Activated CD8-positive, alpha-beta memory T cell treated with anti-CD3 and anti-CD28 coated beads for 4 hours (primary cell): ENCODE measurements at regions not wholly inside any gene's neighbourhood (a gene's known extent, or its start where the extent isn't known, plus 50 kb on each side); places are given as distances from the start of the nearest gene placed in this dataset.

Experiments used
- DNase-seq, 2 donors: peaks; one replicate each; pipeline ENCODE4 v3.0.0-alpha.2; 2020; ENCODE audit warnings: low read depth in 2 of 2

DNA sequence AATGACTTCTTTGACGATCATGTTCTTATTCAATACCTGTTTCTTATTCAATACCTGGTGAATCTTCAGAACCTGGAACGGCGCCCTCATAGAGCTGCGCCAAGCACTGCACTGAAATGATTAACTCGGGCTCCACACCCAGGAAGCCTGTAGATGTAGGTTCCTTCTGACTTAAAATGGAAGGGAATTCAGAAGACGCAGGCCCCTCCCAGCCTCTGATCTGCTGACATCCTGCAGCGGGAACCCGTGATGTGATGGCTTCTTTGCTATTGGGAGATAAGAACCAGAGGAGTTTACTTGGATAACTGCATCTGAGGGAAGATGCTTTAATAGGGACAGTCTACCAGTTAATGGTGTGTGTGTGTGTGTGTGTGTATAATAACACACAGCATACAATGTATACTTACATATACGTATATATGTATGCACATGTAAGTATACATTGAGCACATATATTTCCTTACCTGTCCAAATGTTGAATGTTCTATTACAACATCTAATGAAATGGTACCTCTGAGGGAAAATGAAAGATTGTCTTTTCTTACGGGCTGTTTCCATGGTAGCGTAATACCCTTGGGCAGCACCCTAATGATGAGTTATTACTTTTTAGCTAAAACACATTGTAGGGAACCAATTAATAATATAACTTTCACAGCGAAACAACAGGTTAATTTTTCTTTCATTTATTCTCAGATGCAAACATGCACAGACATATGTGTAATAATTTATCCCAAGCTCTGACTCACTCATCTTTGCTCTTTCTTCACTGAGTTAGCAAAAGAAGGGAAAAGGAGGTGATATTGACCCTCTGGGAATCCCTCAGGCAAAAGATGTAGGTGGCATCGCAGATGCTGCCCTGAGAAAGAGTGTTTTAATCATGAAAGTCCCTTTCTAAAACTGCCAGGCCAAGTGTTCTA, 379.8 kb downstream of the SIPA1L2 start:
- DNase-seq, result no peak

DNA sequence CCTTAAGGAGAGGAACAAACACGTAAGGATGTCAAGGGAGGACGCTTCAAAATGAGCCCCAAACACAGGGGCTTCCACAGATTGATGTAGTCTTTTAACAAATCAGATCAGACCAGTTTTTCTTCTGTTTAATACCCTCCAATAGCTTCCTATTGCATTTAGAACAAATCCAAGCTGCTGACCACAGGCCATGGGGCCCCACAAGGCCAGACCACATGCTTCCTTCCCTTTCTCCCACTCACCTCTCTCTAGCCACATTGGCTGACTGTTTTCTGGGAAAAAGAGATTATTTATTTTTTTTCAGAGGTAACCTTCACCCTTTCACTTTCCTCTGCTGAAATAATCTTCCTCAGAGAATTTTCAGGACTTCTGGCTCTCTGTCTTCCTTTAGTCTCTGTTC, 380.6 kb downstream of the SIPA1L2 start:
- no peak for DNase-seq

DNA sequence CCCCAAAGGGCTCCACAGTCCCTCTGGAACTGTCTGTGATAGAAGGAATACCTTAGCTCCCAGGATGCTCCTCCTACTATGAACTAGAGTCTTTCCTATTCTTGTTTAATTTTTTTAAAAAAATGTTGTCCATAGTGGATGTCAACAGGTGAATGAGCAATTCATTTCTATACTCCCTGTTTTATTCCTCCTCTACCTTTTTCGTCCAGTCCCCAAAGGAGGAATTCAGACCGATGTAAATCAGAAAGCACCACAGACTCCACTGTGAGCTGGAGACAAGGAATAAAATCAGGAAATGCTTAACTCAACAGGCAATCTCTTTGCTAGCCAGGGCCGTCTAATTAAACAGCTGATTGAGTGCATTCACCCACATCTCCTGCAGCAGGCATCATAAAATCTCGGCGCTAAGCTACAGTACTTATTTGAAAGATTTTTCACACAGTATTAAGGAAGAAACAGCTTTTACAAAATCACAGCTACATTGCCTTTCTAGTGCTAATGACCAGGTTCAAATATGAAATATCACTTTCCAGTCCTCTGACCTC, 381.6 kb downstream of the SIPA1L2 start:
- no peak for DNase-seq

DNA sequence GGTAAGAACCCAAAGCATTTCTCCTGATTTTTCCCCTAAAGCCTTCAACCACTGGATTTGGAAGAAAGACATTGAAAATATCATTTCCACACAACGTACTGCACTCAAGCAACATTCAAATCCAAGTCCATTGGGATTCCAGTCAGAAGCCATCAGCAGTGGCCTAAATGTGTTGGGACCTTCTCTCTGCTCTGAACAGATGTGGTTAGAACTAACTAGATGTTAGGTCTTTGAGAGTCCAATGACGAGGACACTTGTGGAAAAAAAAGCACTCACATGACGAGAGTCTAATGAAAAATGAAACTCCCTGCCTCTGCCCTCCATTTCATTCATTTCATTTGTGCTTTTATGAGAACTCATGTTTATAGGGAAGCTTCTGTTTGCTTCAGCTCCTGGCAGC, 382.3 kb downstream of the SIPA1L2 start:
- DNase-seq, result no peak

DNA sequence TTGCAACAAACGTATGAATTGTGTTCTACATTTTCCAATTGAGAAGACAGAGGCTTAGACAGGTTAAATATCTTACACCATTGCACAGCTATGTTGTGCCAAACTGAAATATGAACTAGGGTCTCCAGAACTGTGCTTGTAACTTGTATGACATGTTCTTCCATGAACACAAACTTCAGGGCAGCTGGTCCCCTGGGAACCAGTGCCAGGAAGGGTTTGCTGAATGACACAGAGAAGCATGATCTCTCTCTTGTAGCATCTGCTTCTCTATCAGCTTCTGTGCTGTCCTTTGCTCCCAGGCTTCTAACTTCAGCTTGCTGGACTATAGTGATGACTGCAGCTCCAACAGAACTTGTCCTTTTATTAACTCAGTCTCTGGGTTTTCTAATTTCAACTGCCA, 385.5 kb downstream of the SIPA1L2 start:
- DNase-seq, result no peak

DNA sequence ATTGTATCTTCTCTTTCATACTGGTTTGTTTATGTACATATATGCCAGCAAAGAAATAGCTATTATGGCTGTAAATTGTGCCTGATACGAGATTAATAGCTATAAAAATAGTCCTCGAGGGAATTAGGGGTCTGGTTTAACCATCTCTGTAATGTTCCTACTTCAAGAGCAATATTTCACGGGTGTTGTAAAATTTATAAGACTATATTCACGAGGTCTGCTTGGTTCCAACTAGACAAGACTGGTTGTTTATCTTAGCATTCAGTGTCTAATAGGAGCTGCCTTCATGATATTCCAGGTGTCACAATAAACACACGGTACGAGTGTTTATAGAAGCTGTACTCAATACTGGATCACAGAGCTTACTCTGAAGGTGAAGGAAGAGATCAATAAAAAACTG, 389.9 kb downstream of the SIPA1L2 start:
- DNase-seq, result no peak

DNA sequence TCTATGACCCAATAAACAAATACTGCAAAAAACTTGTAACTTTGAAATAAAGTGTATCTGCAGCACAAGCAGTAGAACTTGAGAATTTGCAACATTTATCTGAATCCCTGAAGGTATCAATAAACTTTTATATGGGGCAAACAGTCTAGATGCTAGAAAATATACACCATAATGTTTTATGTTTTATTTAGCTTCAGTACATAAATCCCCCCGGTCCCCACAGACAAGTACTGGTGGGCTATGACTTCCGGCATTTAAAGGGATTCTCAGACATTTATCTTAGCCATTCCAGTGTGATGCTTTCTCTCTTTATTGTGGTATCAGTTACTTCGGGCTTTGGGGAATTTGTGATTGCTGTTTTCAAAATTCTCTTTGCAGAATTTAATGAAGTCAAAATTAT, 390.4 kb downstream of the SIPA1L2 start:
- no peak for DNase-seq

DNA sequence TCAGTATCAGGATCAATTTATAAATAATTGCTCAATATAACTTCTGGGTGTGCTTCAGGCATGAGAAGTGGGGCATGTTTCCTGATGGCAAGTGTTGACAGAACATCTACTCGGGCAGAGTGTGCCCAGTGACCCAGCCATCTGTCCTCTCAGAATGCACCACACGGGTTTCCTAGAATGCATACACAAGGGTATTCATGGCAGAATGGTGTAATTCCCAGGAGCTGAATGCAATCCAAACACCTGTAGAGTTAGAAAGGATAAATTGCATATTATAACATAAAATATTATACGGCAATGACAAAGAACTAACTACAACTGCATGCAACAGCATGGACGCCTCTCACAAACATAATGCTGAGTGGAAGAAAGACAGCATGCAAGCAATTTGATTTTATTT, 391.9 kb downstream of the SIPA1L2 start:
- no peak for DNase-seq

DNA sequence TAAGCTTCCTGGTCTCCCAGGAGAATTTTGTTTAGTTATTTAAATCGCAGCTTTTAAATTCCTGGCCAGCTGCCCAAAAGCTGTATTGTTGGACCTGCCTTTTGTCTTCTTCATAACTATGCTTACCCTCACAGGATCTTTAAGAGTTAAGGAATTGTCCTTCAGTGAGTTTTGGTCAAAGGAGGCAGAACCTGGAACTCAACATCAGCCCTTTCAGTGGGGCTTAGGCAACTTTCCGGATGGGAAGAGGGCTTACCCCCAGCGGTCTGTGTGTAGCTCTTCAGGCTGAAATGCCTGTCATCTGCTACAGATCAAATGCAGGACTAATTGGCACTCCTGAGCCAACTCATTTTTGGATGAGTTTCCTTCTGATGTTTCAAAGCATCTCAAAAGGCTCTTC, 402.6 kb downstream of the SIPA1L2 start:
- no peak for DNase-seq

DNA sequence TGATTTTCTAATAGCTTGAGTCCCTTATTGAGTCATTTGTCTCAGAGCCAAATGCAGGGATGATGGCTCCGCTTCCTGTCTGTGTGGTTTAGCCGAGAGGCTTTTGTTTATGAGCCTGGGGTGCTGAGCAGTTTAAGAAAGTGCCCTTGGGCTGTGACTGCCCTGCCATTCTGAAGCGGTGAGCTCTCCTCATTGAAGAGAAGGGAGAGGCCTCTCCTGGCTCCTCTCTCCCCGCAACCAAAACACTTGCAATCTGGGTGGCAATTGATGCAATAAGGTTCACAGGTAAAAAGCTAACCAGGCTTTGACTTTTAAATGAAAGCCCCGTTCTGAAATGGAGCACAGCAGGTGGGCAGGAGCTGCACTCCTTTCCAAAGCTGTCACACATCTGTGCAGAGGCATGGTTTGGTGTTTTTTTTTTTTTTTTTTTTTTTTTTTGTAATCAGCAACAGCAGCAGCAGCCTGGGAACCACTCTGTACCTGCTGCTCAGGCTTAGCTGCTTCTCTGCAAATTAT, 403.7 kb downstream of the SIPA1L2 start:
- DNase-seq, result no peak

DNA sequence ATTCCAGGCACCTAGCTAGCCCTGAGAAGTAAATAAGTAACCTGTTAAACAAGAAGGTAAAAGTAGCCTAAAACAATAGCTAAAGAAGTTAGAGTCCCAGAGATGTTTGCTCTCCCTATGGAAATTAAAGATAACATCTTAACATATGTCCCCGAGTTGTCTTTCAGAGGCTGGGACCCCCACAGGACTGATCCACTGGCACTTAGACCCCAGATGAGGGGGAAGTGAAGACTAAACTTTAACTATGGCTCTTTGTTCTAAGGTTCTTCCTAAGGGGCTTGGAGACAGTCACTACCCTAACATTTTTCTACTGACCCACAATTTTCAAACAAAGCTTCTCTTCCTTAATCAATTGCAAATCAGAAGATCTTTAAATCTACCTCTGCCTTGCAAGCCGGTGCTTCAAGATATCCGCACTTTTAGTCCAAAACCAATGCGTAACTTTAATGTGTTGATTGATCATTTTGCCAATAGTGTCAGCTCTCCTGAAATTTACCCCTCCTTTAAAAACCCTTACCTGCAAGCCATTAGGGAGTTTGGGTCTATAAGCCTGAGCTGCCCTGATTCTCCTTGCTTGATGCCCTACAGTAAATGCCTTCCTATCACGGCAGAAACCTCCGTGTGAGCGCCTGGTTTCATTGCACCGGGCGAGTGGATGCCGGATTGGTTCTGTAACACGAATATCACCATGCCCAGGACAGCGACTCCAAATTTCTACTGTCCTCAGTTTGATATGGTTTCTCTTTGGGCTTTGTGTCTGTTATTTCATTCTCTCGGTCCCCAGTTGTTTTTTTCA, 404.4 kb downstream of the SIPA1L2 start:
- DNase-seq, result no peak

DNA sequence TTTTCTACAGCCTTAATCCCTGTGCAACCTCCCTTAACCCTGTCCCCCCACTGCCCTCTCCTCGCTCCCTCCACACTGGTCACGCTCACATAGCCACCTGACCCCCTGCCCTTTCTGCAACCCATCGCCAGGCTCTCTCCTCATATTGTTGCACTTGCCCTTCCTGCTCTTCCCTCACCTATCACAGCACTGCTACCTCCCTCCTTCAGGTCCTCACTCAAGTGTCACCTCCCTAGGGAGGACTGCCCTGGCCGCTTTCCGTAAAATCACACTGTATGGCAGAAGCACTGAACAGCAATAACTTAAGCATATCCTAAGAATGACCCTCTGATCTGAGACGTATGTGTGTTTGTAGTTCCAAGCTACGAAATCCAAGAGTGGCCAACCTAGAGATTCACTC, 406.0 kb downstream of the SIPA1L2 start:
- DNase-seq, result no peak

DNA sequence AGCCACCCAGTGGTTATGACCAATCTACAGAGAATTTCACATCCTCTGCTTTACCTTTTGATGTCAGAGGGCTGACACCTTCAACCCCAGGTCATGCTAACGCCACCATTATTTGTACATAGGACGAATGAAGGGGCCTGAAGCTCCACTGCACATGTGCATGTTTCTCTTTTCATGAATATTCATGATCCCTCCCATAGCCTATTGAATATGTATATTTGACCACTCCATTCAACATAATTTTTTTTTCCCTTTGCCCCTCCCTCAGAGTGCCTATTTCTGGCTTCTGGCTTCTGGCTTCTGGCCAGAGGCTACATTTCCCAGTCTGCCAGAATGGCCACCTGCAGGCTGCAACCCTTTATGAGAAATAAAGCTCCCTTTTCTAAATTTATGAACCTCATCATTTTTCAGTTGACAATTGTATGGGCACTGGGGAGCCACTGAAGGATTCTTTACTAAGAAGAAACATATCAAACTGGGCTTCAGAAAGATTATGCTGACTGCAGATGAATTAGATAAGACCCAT, 406.7 kb downstream of the SIPA1L2 start:
- no peak for DNase-seq

DNA sequence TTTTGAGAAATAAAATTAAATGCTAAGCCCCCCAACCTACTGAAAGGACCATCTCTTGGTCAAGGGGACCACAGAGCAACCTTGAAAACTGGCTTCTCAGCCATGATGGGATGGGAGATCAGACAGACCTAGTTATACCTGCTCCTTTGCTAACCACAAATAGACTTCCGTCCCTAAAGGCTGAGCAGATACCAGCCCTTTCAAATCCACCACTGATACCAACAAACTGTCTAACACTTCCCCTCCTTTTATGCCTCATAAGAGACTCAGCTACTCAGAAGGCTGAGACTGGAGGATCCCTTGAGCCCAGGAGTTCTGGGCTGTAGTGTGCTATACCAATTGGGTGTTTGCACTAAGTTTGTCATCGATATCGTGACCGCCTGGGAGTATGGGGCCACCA, 407.3 kb downstream of the SIPA1L2 start:
- no peak for DNase-seq

DNA sequence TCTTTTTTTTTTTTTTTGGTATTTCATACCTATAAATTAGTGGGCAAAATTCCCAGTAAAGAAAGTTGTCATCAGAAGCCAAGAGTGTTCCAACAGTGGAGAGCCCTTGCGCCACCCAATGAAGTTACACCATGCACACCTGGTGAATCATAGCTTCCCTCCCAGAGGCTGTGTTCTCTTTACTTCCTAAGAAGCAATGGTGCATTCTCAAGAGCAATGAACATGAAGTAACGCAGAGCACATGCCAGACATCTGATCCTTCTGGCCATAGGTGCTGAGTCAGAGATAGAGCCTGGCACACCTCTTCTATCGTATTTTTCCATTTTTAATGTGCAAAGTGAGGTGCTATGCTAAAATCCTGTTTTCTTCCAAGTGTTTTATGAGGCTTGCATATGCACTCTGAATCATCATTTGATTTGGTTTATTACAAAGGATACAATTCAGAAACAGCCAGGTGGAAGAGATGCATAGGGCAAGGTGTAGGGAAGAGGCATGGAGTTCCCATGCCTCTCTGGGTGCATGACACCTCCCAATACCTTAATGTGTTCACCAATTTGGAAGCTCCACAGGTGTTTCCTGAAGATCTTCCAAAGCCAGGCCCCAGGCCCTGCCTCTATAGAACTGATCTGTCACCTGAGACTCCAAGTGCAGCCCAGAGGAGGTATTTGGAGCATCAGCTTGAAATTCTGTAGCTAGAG, 408.0 kb downstream of the SIPA1L2 start:
- DNase-seq, result no peak

DNA sequence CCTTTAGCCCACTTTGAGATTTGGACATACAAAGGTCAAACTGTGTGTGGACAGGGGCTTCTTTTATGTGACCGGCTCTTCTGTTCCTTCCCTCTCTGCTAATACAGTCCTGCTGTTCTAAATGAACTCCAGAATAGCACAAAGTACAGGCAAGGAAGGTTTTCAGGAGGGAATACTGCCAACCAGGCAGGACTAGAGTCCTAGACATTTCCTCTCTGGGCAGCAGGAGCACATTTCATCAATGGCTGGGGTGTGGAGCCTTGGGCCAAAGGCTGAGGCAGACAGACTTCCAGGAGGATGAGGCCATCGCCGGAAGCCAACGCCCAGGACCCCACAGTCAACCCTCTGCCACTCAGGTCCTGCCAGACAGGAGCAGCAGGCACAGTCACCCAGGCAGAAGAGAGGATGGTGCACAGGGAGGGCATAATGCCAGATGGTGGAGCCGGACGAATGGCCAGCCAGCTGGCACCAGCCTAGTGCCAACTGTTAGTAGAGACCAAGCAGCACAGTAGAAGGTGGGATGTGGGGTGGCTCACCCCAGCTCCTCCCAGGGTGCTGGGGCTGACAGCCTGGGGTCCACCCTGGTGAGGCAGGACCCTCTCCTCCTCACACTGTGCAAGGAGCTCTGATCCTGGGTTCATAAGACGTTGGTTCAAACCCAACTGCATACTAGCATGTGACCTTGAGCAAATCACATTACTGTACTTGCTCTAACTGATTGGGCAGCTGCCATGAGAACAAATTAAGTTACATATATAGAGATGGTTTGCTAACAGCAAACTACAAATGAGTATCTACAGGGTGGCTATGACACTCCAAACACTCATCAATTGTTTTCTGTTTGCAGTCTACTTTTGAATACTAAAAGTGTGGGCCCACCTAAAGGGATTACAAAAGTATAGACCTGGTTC, 410.7 kb downstream of the SIPA1L2 start:
- no peak for DNase-seq

DNA sequence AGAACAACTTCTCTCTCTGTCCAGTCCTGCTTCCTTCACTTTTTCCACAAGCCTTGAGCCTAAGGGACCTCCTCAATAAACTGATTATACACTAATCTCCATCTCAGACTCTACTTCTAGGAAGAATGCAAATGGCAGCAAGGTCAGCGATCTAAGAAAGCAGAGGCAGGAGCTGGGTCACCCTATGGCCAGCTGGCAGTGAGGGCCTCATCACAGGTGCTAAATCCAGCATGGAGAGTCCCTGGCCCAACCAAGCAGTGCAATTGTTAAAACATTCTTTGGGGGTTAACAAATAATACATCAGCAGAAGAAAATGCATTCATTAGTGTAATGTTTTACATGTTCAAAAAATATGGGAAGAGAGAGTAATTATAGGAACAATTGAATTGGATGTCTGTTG, 416.0 kb downstream of the SIPA1L2 start:
- DNase-seq, result no peak

DNA sequence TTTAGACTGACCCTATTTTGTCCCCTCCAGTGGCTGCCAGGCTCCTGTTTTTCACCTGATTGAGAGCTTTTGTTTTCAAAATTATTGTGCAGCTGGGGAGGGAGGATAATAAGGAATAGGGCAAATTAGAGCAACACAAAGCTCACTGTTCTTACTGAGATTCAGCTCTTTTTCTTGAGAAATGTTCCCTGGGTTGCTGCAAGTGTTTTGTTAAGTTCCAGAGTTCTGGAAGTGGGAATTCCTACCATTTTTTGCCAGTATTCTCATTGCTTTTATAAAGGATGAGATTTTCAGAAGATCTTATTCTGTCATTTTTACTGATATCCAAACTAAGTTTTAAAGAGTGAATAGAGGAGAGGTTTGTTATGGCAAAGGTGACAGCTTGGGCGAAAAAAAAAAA, 417.7 kb downstream of the SIPA1L2 start:
- DNase-seq, result no peak

DNA sequence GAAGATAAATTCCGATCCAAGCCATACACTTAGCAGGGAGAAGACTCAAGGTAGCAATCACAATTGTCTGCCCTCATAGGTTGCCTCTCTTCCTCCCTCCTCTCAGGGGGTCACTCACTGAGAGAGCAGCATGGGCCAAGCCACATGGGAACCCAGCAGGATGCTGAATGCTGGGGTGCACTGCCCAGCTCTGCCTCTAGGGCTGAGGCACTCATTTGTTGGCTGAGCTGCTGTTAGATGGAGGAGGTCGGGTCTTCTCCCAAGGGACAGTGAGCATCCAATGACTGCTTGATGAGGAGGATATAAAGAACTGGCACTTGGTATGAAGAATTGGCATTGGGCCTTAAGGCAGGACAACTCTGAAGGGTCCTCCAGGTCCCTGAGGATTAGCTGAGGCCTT, 418.8 kb downstream of the SIPA1L2 start:
- no peak for DNase-seq

DNA sequence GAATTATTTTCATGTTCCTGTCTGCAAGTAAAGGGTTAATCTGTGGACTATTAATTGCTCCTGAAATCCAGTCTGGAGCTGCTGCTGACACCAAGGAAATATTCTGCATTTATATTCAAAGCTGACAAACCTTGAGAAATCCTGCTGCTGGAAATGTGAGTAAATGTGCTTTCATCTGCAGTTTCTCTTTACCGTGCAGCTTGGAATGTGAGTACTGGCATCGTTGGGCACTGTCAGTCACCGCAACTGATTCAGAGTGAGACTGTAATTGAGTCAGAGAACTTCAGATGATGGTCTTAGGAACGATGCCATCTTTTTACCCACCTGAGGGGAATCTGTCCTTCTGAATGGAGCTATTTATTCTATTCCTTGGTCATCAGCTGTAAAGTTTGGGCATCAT, 420.6 kb downstream of the SIPA1L2 start:
- no peak for DNase-seq
